ENCODE measurements at regions not wholly inside any gene's neighbourhood (a gene's known extent, or its start where the extent isn't known, plus 50 kb on each side); places are given as distances from the start of the nearest gene placed in this dataset.

GRCh38 chr4:27111627-27112026 is 251.0 kb downstream of the STIM2 start:
- Histone ChIP-seq H3K79me2 (ENCODE audit: control insufficient read depth, insufficient read depth, low read length) (no peaks in the 10 kb centered on the region), H3K9ac (ENCODE audit: low read length) (no peak overlapping the region), H3K27me3 (ENCODE audit: insufficient read depth, low read length, poor library complexity) (no peaks in the 10 kb centered on the region), H2BK15ac (replicated peaks; ENCODE audit: low read depth) (no peak overlapping the region), H3K18ac (ENCODE audit: low read length) (no peak overlapping the region), H3K56ac (ENCODE audit: low read length) (no peak overlapping the region), H3K4me3 (ENCODE audit: low read length) (no peak overlapping the region), H3K27ac (ENCODE audit: low read depth, low read length) (no peak overlapping the region), H3K36me3 (ENCODE audit: control insufficient read depth, insufficient read depth, low read length) (no peaks in the 10 kb centered on the region), H2BK120ac (ENCODE audit: low read depth, low read length) (no peak overlapping the region), H2BK5ac (ENCODE audit: low read length) (no peak overlapping the region), H4K8ac (ENCODE audit: low read depth, low read length) (no peak overlapping the region), H3K4ac (ENCODE audit: low read depth, low read length) (no peak overlapping the region), H3K4me2 (ENCODE audit: low read length) (no peak overlapping the region), H3K4me1 (ENCODE audit: control insufficient read depth, low read depth, low read length) (no peaks in the 10 kb centered on the region), H3K23ac (ENCODE audit: low read length) (no peak overlapping the region), H4K5ac (ENCODE audit: low read length) (no peak overlapping the region), H2AK5ac (ENCODE audit: low read length) (no peak overlapping the region), H3K79me1 (ENCODE audit: low read length) (no peaks in the 10 kb centered on the region)
- no CpG with 5 or more reads among the region's 3 CpGs for WGBS (ENCODE audit: extremely low coverage, insufficient coverage, low lambda C conversion rate)
- no peak for DNase-seq

GRCh38 chr4:27112587-27112986 is 251.9 kb downstream of the STIM2 start:
- Histone ChIP-seq H3K9ac (ENCODE audit: low read length) (no peak overlapping the region), H3K4me2 (ENCODE audit: low read length) (no peak overlapping the region), H2AK5ac (ENCODE audit: low read length) (no peak overlapping the region), H3K27ac (ENCODE audit: low read depth, low read length) (no peak overlapping the region), H3K4ac (ENCODE audit: low read depth, low read length) (no peak overlapping the region), H4K8ac (ENCODE audit: low read depth, low read length) (no peak overlapping the region), H3K56ac (ENCODE audit: low read length) (no peak overlapping the region), H3K4me1 (ENCODE audit: control insufficient read depth, low read depth, low read length) (no peaks in the 10 kb centered on the region), H3K27me3 (ENCODE audit: insufficient read depth, low read length, poor library complexity) (no peaks in the 10 kb centered on the region), H3K18ac (ENCODE audit: low read length) (no peak overlapping the region), H4K5ac (ENCODE audit: low read length) (no peak overlapping the region), H3K23ac (ENCODE audit: low read length) (no peak overlapping the region), H3K4me3 (ENCODE audit: low read length) (no peak overlapping the region), H3K79me2 (ENCODE audit: control insufficient read depth, insufficient read depth, low read length) (no peaks in the 10 kb centered on the region), H2BK120ac (ENCODE audit: low read depth, low read length) (no peak overlapping the region), H2BK5ac (ENCODE audit: low read length) (no peak overlapping the region), H2BK15ac (replicated peaks; ENCODE audit: low read depth) (no peak overlapping the region), H3K79me1 (ENCODE audit: low read length) (no peaks in the 10 kb centered on the region), H3K36me3 (ENCODE audit: control insufficient read depth, insufficient read depth, low read length) (no peaks in the 10 kb centered on the region)
- 100% methylated on average over 1 of the region's 3 CpGs for WGBS (ENCODE audit: extremely low coverage, insufficient coverage, low lambda C conversion rate)
- DNase-seq = no peak

GRCh38 chr4:27115221-27115620 is 254.6 kb downstream of the STIM2 start:
- Histone ChIP-seq H3K27me3 (ENCODE audit: insufficient read depth, low read length, poor library complexity) (no peaks in the 10 kb centered on the region), H3K23ac (ENCODE audit: low read length) (no peak overlapping the region), H2BK5ac (ENCODE audit: low read length) (no peak overlapping the region), H4K5ac (ENCODE audit: low read length) (no peak overlapping the region), H3K18ac (ENCODE audit: low read length) (no peak overlapping the region), H4K8ac (ENCODE audit: low read depth, low read length) (no peak overlapping the region), H3K4me1 (ENCODE audit: control insufficient read depth, low read depth, low read length) (no peaks in the 10 kb centered on the region), H3K79me2 (ENCODE audit: control insufficient read depth, insufficient read depth, low read length) (no peaks in the 10 kb centered on the region), H2BK15ac (replicated peaks; ENCODE audit: low read depth) (no peak overlapping the region), H3K4ac (ENCODE audit: low read depth, low read length) (no peak overlapping the region), H3K36me3 (ENCODE audit: control insufficient read depth, insufficient read depth, low read length) (no peaks in the 10 kb centered on the region), H2AK5ac (ENCODE audit: low read length) (no peak overlapping the region), H3K27ac (ENCODE audit: low read depth, low read length) (no peak overlapping the region), H3K9ac (ENCODE audit: low read length) (no peak overlapping the region), H2BK120ac (ENCODE audit: low read depth, low read length) (no peak overlapping the region), H3K4me3 (ENCODE audit: low read length) (no peak overlapping the region), H3K4me2 (ENCODE audit: low read length) (no peak overlapping the region), H3K79me1 (ENCODE audit: low read length) (no peaks in the 10 kb centered on the region), H3K56ac (ENCODE audit: low read length) (no peak overlapping the region)
- WGBS (ENCODE audit: extremely low coverage, insufficient coverage, low lambda C conversion rate) = no CpG with 5 or more reads among the region's 4 CpGs
- no peak for DNase-seq

GRCh38 chr4:27117453-27117852 is 256.8 kb downstream of the STIM2 start:
- peaks cover 5% of the 10 kb centered on the region for H3K4me1 ChIP-seq (ENCODE audit: control insufficient read depth, low read depth, low read length)
- no peaks in the 10 kb centered on the region for H3K27me3 ChIP-seq (ENCODE audit: insufficient read depth, low read length, poor library complexity)
- no peak overlapping the region for H3K18ac ChIP-seq (ENCODE audit: low read length)
- H4K5ac ChIP-seq (ENCODE audit: low read length) = no peak overlapping the region
- H3K36me3 ChIP-seq (ENCODE audit: control insufficient read depth, insufficient read depth, low read length) = no peaks in the 10 kb centered on the region
- no peak overlapping the region for H3K27ac ChIP-seq (ENCODE audit: low read depth, low read length)
- no peak overlapping the region for H4K8ac ChIP-seq (ENCODE audit: low read depth, low read length)
- no peak overlapping the region for H2BK5ac ChIP-seq (ENCODE audit: low read length)
- no peak overlapping the region for H2AK5ac ChIP-seq (ENCODE audit: low read length)
- H3K79me1 ChIP-seq (ENCODE audit: low read length) = no peaks in the 10 kb centered on the region
- no peak overlapping the region for H3K9ac ChIP-seq (ENCODE audit: low read length)
- H3K4me2 ChIP-seq (ENCODE audit: low read length) = no peak overlapping the region
- H3K4me3 ChIP-seq (ENCODE audit: low read length) = no peak overlapping the region
- no peaks in the 10 kb centered on the region for H3K79me2 ChIP-seq (ENCODE audit: control insufficient read depth, insufficient read depth, low read length)
- DNase-seq = no peak
- H3K23ac ChIP-seq (ENCODE audit: low read length) = no peak overlapping the region
- H3K4ac ChIP-seq (ENCODE audit: low read depth, low read length) = no peak overlapping the region
- no peak overlapping the region for H3K56ac ChIP-seq (ENCODE audit: low read length)
- H2BK15ac ChIP-seq (replicated peaks; ENCODE audit: low read depth) = no peak overlapping the region
- H2BK120ac ChIP-seq (ENCODE audit: low read depth, low read length) = no peak overlapping the region
- no CpG with 5 or more reads among the region's 1 CpG for whole genome bisulfite sequencing (ENCODE audit: extremely low coverage, insufficient coverage, low lambda C conversion rate)

- Histone ChIP-seq H3K4ac (ENCODE audit: low read depth, low read length) (no peak overlapping the region), H3K4me3 (ENCODE audit: low read length) (no peak overlapping the region), H2BK5ac (ENCODE audit: low read length) (no peak overlapping the region)
Observed at GRCh38 chr4:27119239-27119638, 258.6 kb downstream of the STIM2 start.

GRCh38 chr4:27121830-27122229 is 261.2 kb downstream of the STIM2 start:
- DNase-seq = peak; percentile 60

More at GRCh38 chr4:27119239-27119638, 258.6 kb downstream of the STIM2 start:
- Histone ChIP-seq H3K9ac (ENCODE audit: low read length) (no peak overlapping the region), H3K27me3 (ENCODE audit: insufficient read depth, low read length, poor library complexity) (no peaks in the 10 kb centered on the region), H3K4me1 (ENCODE audit: control insufficient read depth, low read depth, low read length) (peaks cover 10% of the 10 kb centered on the region), H3K4me2 (ENCODE audit: low read length) (no peak overlapping the region), H3K27ac (ENCODE audit: low read depth, low read length) (no peak overlapping the region), H3K23ac (ENCODE audit: low read length) (no peak overlapping the region), H3K79me1 (ENCODE audit: low read length) (no peaks in the 10 kb centered on the region), H2AK5ac (ENCODE audit: low read length) (no peak overlapping the region), H2BK15ac (replicated peaks; ENCODE audit: low read depth) (no peak overlapping the region), H4K8ac (ENCODE audit: low read depth, low read length) (no peak overlapping the region), H3K79me2 (ENCODE audit: control insufficient read depth, insufficient read depth, low read length) (no peaks in the 10 kb centered on the region), H2BK120ac (ENCODE audit: low read depth, low read length) (no peak overlapping the region), H3K18ac (ENCODE audit: low read length) (no peak overlapping the region), H3K36me3 (ENCODE audit: control insufficient read depth, insufficient read depth, low read length) (no peaks in the 10 kb centered on the region), H3K56ac (ENCODE audit: low read length) (no peak overlapping the region), H4K5ac (ENCODE audit: low read length) (no peak overlapping the region)
- WGBS (ENCODE audit: extremely low coverage, insufficient coverage, low lambda C conversion rate) = no CpG with 5 or more reads among the region's 5 CpGs
- no peak for DNase-seq

More at GRCh38 chr4:27121830-27122229, 261.2 kb downstream of the STIM2 start:
- H3K79me1 ChIP-seq (ENCODE audit: low read length) = no peaks in the 10 kb centered on the region
- H3K56ac ChIP-seq (ENCODE audit: low read length) = peak overlapping the region; percentile 9
- no peak overlapping the region for H3K4me2 ChIP-seq (ENCODE audit: low read length)
- no peak overlapping the region for H2BK120ac ChIP-seq (ENCODE audit: low read depth, low read length)
- no peak overlapping the region for H2BK15ac ChIP-seq (replicated peaks; ENCODE audit: low read depth)
- H4K5ac ChIP-seq (ENCODE audit: low read length) = no peak overlapping the region
- no peak overlapping the region for H3K9ac ChIP-seq (ENCODE audit: low read length)
- WGBS (ENCODE audit: extremely low coverage, insufficient coverage, low lambda C conversion rate) = no CpG with 5 or more reads among the region's 5 CpGs
- H3K4ac ChIP-seq (ENCODE audit: low read depth, low read length) = no peak overlapping the region
- H4K8ac ChIP-seq (ENCODE audit: low read depth, low read length) = no peak overlapping the region
- no peaks in the 10 kb centered on the region for H3K36me3 ChIP-seq (ENCODE audit: control insufficient read depth, insufficient read depth, low read length)
- H3K4me3 ChIP-seq (ENCODE audit: low read length) = no peak overlapping the region
- H3K23ac ChIP-seq (ENCODE audit: low read length) = no peak overlapping the region
- peaks cover 10% of the 10 kb centered on the region for H3K4me1 ChIP-seq (ENCODE audit: control insufficient read depth, low read depth, low read length)
- H2AK5ac ChIP-seq (ENCODE audit: low read length) = no peak overlapping the region
- no peaks in the 10 kb centered on the region for H3K27me3 ChIP-seq (ENCODE audit: insufficient read depth, low read length, poor library complexity)
- peak overlapping the region; percentile 65 for H3K18ac ChIP-seq (ENCODE audit: low read length)
- no peak overlapping the region for H3K27ac ChIP-seq (ENCODE audit: low read depth, low read length)
- no peak overlapping the region for H2BK5ac ChIP-seq (ENCODE audit: low read length)
- H3K79me2 ChIP-seq (ENCODE audit: control insufficient read depth, insufficient read depth, low read length) = no peaks in the 10 kb centered on the region

Measured in mesendoderm (in vitro differentiated cells).